ENCODE measurements at regions not wholly inside any gene's neighbourhood (a gene's known extent, or its start where the extent isn't known, plus 50 kb on each side); places are given as distances from the start of the nearest gene placed in this dataset.

GRCh38 chr10:124300735-124301134 lies 118.0 kb downstream of the OAT start:
- WGBS (ENCODE audit: extremely low coverage, insufficient read length, low lambda C conversion rate), result no CpG with 5 or more reads among the region's 5 CpGs
- H2AFZ ChIP-seq (ENCODE audit: low read length), result no peak overlapping the region
- H4K91ac ChIP-seq (ENCODE audit: insufficient read length, low read depth, low read length), result no peak overlapping the region
- H3K14ac ChIP-seq (ENCODE audit: insufficient read depth, low read length), result no peak overlapping the region
- H2BK15ac ChIP-seq (ENCODE audit: low read depth, low read length), result no peak overlapping the region
- no peaks in the 10 kb centered on the region for H3K23me2 ChIP-seq (ENCODE audit: insufficient read length, low read depth, low read length, poor library complexity, severe bottlenecking)
- no peak overlapping the region for H3K4me2 ChIP-seq (ENCODE audit: insufficient read depth, insufficient read length, low read length)
- H3K23ac ChIP-seq (ENCODE audit: insufficient read length, low read depth, low read length), result no peak overlapping the region
- no peaks in the 10 kb centered on the region for H3K79me1 ChIP-seq (ENCODE audit: insufficient read depth, low read depth, low read length, poor library complexity, severe bottlenecking)
- H2BK120ac ChIP-seq (ENCODE audit: low read depth, low read length, poor library complexity, severe bottlenecking), result no peak overlapping the region
- no peaks in the 10 kb centered on the region for H3K79me2 ChIP-seq (ENCODE audit: insufficient read depth, low read length)
- H4K5ac ChIP-seq (ENCODE audit: insufficient read length, low read depth, low read length), result no peak overlapping the region
- peaks cover 5% of the 10 kb centered on the region for H3K9me3 ChIP-seq (ENCODE audit: control insufficient read depth, low read depth, low read length)
- no peak overlapping the region for H2AK5ac ChIP-seq (ENCODE audit: insufficient read length, low read length)
- no peak overlapping the region for H3K56ac ChIP-seq (ENCODE audit: insufficient read length, low read depth, low read length)
- no peak for TF ChIP-seq CTCF (conservative IDR thresholded peaks at IDR 0.05)
- no peak overlapping the region for H3T11ph ChIP-seq (ENCODE audit: low read length)
- no peaks in the 10 kb centered on the region; the same call in 1 of the 2 replicates for H3K27me3 ChIP-seq (ENCODE audit: insufficient read depth, low read length)
- H2BK12ac ChIP-seq (ENCODE audit: insufficient read length, low read depth, low read length), result no peak overlapping the region
- H3K9ac ChIP-seq (ENCODE audit: extremely low read depth, insufficient read length, low read length), result no peak overlapping the region
- Mint-ChIP-seq H3K27ac (no peak overlapping the region), H3K9me3 (peaks cover 12 to 19% of the 10 kb centered on the region in 2 experiments), H3K36me3 (ENCODE audit: insufficient read depth in 1 of 3, low read depth in 3 of 3) (peaks cover 6 to 10% (median 9%) of the 10 kb centered on the region in 3 experiments; a peak in 6 of 7 replicates), H3K27me3 (ENCODE audit: low read depth) (peaks cover 19% of the 10 kb centered on the region), H3K4me3 (no peak overlapping the region), H3K4me1 (no peaks in the 10 kb centered on the region)
- DNase-seq, result no peak
- no peak overlapping the region for H2BK20ac ChIP-seq (ENCODE audit: low read depth, low read length, poor library complexity, severe bottlenecking)
- H2BK5ac ChIP-seq (ENCODE audit: insufficient read length, low read length), result no peak overlapping the region
- H3K4ac ChIP-seq (ENCODE audit: low read depth, low read length), result no peak overlapping the region
- H3K18ac ChIP-seq (ENCODE audit: insufficient read length, low read depth, low read length), result no peak overlapping the region
- no peak overlapping the region for H4K8ac ChIP-seq (replicated peaks; ENCODE audit: insufficient read length, low read depth, low read length)
- H3K27ac ChIP-seq (ENCODE audit: insufficient read length, low read depth, low read length), result no peak overlapping the region
- no peaks in the 10 kb centered on the region for H3K4me1 ChIP-seq (ENCODE audit: insufficient read depth, low read length)
- no peaks in the 10 kb centered on the region for H4K20me1 ChIP-seq (ENCODE audit: control insufficient read depth, insufficient read depth, insufficient read length)
